ENCODE measurements at regions not wholly inside any gene's neighbourhood (a gene's known extent, or its start where the extent isn't known, plus 50 kb on each side); places are given as distances from the start of the nearest gene placed in this dataset.

- TF ChIP-seq EZH2 (IDR thresholded peaks at IDR 0.05; ENCODE audit: insufficient read depth, poor library complexity, severe bottlenecking): no peak
- TF ChIP-seq EZH2phosphoT487 (IDR thresholded peaks at IDR 0.05; ENCODE audit: insufficient read depth, low read depth): no peak
These were observed 210.6 kb upstream of the RXFP2 start for GRCh38 chr13:31528758-31529157.

Measured in GM23248 (cell line).